Lower lobe of right lung (tissue), 2 donors: ENCODE measurements at regions not wholly inside any gene's neighbourhood (a gene's known extent, or its start where the extent isn't known, plus 50 kb on each side); places are given as distances from the start of the nearest gene placed in this dataset.
"Not testable (repeated sequence)": the region's sequence is repeated elsewhere in the genome, so short reads cannot be mapped to it uniquely, and the experiment has no call there.

Experiments used
- ATAC-seq, 2 donors: fragments of 200-7000 bp; cut with Tn5 transposase; one replicate each; pipeline ENCODE4 v1.9.1; 2020 to 2022; ENCODE audit warnings: mild to moderate bottlenecking in 2 of 2, moderate library complexity in 2 of 2
- DNase-seq: peaks from one replicate; pipeline ENCODE4 v3.0.0-alpha.2; 2020
- H3K27ac ChIP-seq: fragments of 200-600 bp; one replicate; pipeline ENCODE4 v1.8.0; 2022
- H3K27me3 ChIP-seq: fragments of 200-600 bp; one replicate; pipeline ENCODE4 v1.8.0; 2022; ENCODE audit warnings: low read depth
- H3K36me3 ChIP-seq: fragments of 200-600 bp; one replicate; pipeline ENCODE4 v1.8.0; 2022; ENCODE audit warnings: mild to moderate bottlenecking
- H3K4me1 ChIP-seq: fragments of 200-600 bp; one replicate; pipeline ENCODE4 v1.8.0; 2022
- H3K4me3 ChIP-seq: fragments of 200-600 bp; one replicate; pipeline ENCODE4 v1.8.0; 2022; ENCODE audit warnings: mild to moderate bottlenecking
- H3K9me3 ChIP-seq: fragments of 200-600 bp; one replicate; pipeline ENCODE4 v1.8.0; 2022
- intact Hi-C: fragments of 100-400 bp; cut with DNase I; formaldehyde crosslinking; loops from one replicate; pipeline ENCODE4 v1.11.0; 2022
- TF ChIP-seq, protein P1 (sequence below): fragments of 200-600 bp; IDR thresholded peaks from one replicate; pipeline ENCODE4 v1.8.0; 2022; ENCODE audit warnings: antibody characterized with exemption, mild to moderate bottlenecking
- donor health status: DM: no; HTN: yes; CAD: no; lungs with severe emphysema.

- Histone ChIP-seq H3K27me3 (no peaks in the 10 kb centered on the region), H3K4me3 (no peak overlapping the region), H3K36me3 (peaks cover 20% of the 10 kb centered on the region), H3K9me3 (no peaks in the 10 kb centered on the region), H3K27ac (no peak overlapping the region), H3K4me1 (no peaks in the 10 kb centered on the region)
- intact Hi-C loops, result no loop called here
- DNase-seq (no peak), ATAC-seq (no peak)
- TF ChIP-seq, protein P1, sequence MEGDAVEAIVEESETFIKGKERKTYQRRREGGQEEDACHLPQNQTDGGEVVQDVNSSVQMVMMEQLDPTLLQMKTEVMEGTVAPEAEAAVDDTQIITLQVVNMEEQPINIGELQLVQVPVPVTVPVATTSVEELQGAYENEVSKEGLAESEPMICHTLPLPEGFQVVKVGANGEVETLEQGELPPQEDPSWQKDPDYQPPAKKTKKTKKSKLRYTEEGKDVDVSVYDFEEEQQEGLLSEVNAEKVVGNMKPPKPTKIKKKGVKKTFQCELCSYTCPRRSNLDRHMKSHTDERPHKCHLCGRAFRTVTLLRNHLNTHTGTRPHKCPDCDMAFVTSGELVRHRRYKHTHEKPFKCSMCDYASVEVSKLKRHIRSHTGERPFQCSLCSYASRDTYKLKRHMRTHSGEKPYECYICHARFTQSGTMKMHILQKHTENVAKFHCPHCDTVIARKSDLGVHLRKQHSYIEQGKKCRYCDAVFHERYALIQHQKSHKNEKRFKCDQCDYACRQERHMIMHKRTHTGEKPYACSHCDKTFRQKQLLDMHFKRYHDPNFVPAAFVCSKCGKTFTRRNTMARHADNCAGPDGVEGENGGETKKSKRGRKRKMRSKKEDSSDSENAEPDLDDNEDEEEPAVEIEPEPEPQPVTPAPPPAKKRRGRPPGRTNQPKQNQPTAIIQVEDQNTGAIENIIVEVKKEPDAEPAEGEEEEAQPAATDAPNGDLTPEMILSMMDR, result no peak
Observed at GRCh38 chrY:7359520-7359919, 448.0 kb upstream of the AMELY start.

DNA sequence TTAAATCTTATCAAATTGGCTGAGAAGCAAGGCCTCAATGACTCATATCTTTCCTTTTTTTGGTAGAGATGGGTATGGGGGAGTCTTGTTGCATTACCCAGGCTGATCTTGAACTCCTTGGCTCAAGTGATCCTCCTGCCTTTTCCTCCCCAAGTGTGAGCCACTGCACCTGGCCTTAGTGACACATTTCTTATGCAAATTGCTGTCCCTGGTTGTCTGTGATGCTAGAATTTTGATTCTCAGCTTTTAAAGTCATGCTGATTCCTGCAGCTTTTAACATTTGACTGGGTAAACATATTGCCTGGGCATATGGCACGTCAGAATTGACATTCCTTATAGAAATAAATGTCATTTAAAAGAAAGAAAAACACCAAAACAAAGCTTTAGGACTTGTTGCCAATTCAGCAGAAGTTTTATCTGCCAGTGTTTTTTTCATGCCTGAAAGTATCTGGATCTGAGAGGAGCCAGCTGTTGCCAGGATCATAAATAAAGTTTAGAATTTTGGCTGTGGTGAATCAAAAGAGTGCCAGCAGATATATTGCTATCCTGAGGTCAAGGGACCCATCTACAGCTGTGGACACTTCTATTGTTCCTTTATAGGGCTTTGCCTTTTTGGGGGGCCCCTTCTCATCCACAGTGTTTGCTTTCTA, 446.7 kb upstream of the AMELY start:
- TF ChIP-seq, protein P1, result no peak
- Histone ChIP-seq H3K27me3 (no peaks in the 10 kb centered on the region), H3K4me1 (no peaks in the 10 kb centered on the region), H3K4me3 (no peak overlapping the region), H3K36me3 (peaks cover 20% of the 10 kb centered on the region), H3K9me3 (no peaks in the 10 kb centered on the region), H3K27ac (no peak overlapping the region)
- DNase-seq (no peak), ATAC-seq (no peak)
- intact Hi-C loops, result no loop called here

DNA sequence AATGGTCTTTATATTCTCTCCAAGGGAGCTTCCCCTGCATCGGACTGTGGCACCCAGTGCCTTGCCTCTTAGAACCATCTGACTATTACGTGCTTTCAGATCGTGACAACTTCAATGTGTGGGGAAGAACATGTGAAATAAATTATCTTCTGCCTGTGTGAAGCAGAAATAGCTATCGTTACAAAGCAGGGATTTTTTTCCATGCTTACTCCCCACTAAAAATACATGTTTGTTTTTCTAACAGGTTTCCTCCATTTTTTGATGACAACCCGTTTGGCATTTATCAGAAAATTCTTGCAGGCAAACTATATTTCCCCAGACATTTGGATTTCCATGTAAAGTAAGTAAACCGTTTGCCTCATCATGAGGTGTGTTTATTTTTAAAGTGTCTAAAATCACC, 444.3 kb upstream of the AMELY start:
- not testable (repeated sequence) for ATAC-seq

GRCh38 chrY:7344661-7345060, 433.1 kb upstream of the AMELY start:
- no peak overlapping the region for H3K4me3 ChIP-seq
- no peak for ATAC-seq
- TF ChIP-seq, protein P1, result peak; percentile 58
- intact Hi-C loops, result no loop called here
- no peaks in the 10 kb centered on the region for H3K9me3 ChIP-seq
- no peaks in the 10 kb centered on the region for H3K36me3 ChIP-seq
- no peaks in the 10 kb centered on the region for H3K27me3 ChIP-seq
- peaks cover 11% of the 10 kb centered on the region for H3K4me1 ChIP-seq
- DNase-seq, result no peak
- H3K27ac ChIP-seq, result no peak overlapping the region

More for the DNA sequence above, 444.3 kb upstream of the AMELY start:
- H3K9me3 ChIP-seq, H3K27ac ChIP-seq, DNase-seq, H3K4me3 ChIP-seq, H3K27me3 ChIP-seq, H3K4me1 ChIP-seq, intact Hi-C loops: not testable (repeated sequence)
- H3K36me3 ChIP-seq, result peaks cover 20% of the 10 kb centered on the region

- ATAC-seq, result no peak
- no peak overlapping the region for H3K27ac ChIP-seq
Observed at GRCh38 chrY:7343261-7343660, 431.7 kb upstream of the AMELY start.

DNA sequence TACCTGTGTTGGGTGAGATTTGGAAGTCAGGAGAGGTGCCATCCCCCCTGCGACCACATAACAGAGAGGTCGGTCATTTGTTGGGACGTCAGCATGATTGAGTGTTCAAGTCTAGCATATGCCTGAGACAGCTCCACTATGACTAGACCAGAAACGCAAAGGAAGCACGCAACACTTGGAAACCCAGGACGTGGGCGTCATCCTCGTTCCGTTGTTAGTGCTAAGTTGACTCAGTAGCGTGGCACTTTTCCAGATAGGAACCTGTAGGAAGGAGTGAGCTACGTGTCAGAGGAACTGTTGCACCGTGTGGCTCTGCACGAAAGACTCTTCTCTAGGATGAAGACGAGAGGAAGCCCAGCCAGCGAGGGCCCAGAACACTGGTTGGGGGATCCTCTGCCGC, 431.2 kb upstream of the AMELY start:
- H3K4me3 ChIP-seq, H3K27ac ChIP-seq, H3K27me3 ChIP-seq, intact Hi-C loops, H3K36me3 ChIP-seq, ATAC-seq, H3K9me3 ChIP-seq, DNase-seq: not testable (repeated sequence)
- H3K4me1 ChIP-seq, result peaks cover 11% of the 10 kb centered on the region

More at GRCh38 chrY:7343261-7343660, 431.7 kb upstream of the AMELY start:
- no peak overlapping the region for H3K4me3 ChIP-seq
- H3K27me3 ChIP-seq, result no peaks in the 10 kb centered on the region
- TF ChIP-seq, protein P1, result no peak
- peaks cover 3% of the 10 kb centered on the region for H3K36me3 ChIP-seq
- intact Hi-C loops, result no loop called here
- DNase-seq, result no peak
- peaks cover 11% of the 10 kb centered on the region for H3K4me1 ChIP-seq
- H3K9me3 ChIP-seq, result no peaks in the 10 kb centered on the region
